ENCODE measurements at regions not wholly inside any gene's neighbourhood (a gene's known extent, or its start where the extent isn't known, plus 50 kb on each side); places are given as distances from the start of the nearest gene placed in this dataset.

- TF ChIP-seq CTCF (IDR thresholded peaks at IDR 0.05 in 4 of 5, conservative IDR thresholded peaks at IDR 0.05 in 1 of 5) (no peak), POLR2A (IDR thresholded peaks at IDR 0.05) (no peak)
Measured at GRCh38 chr5:15322421-15322820, 177.6 kb upstream of the FBXL7 start.
